CD4-positive, alpha-beta memory T cell (primary cell): ENCODE measurements at regions not wholly inside any gene's neighbourhood (a gene's known extent, or its start where the extent isn't known, plus 50 kb on each side); places are given as distances from the start of the nearest gene placed in this dataset.

ENCODE experiments used
- CTCF ChIA-PET: fragments of 350-600 bp; sonication (Branson Sonifier 250); formaldehyde crosslinking; loops from one replicate; lab custom pipeline; 2021; ENCODE audit warnings: inconsistent platforms; ENCODE audit not compliant: partially characterized antibody; lab: Charles Lee
- POLR2A ChIA-PET: fragments of 350-600 bp; sonication (Branson Sonifier 250); formaldehyde crosslinking; loops from one replicate; lab custom pipeline; 2021; ENCODE audit not compliant: partially characterized antibody; lab: Charles Lee
- DNase-seq, 5 donors: peaks; one replicate each; pipeline versions ENCODE4 v3.0.0 to v3.0.0-alpha.2; 2020 to 2022; ENCODE audit warnings: mixed read lengths in 1 of 5
- H3K27ac ChIP-seq: one replicate; pipeline ENCODE4 v1.7.0; 2013; ENCODE audit warnings: low read depth, low read length
- H3K27me3 ChIP-seq: 2 replicates; pipeline ENCODE4 v1.7.0; 2013; ENCODE audit warnings: mild to moderate bottlenecking, low read length, moderate library complexity; ENCODE audit not compliant: insufficient read depth
- H3K36me3 ChIP-seq: 2 replicates; pipeline ENCODE4 v1.7.0; 2013; ENCODE audit warnings: mild to moderate bottlenecking, low read length, moderate library complexity; ENCODE audit not compliant: insufficient read depth
- H3K4me1 ChIP-seq: 2 replicates; pipeline ENCODE4 v1.7.0; 2013; ENCODE audit warnings: mild to moderate bottlenecking, low read length, moderate library complexity; ENCODE audit not compliant: insufficient read depth
- H3K4me3 ChIP-seq, 2 donors: one replicate each; pipeline ENCODE4 v1.7.0; 2013; ENCODE audit warnings: low read length in 2 of 2, mild to moderate bottlenecking in 1 of 2
- H3K9me3 ChIP-seq, 2 donors: one replicate each; pipeline ENCODE4 v1.7.0; 2013; ENCODE audit warnings: low read length in 2 of 2, control low read depth in 1 of 2; ENCODE audit not compliant: control insufficient read depth in 1 of 2
- H3K27ac Mint-ChIP-seq, 7 donors: one replicate each; pipeline ENCODE4 v1.8.0; 2020 to 2021; ENCODE audit warnings: mixed read lengths in 7 of 7, mild to moderate bottlenecking in 6 of 7, inconsistent platforms in 3 of 7, moderate library complexity in 3 of 7
- H3K27me3 Mint-ChIP-seq, 2 donors: one replicate each; pipeline ENCODE4 v1.8.0; 2020 to 2021; ENCODE audit warnings: mixed read lengths in 2 of 2
- H3K36me3 Mint-ChIP-seq, 2 donors: one replicate each; pipeline ENCODE4 v1.8.0; 2020 to 2021; ENCODE audit warnings: mixed read lengths in 2 of 2, inconsistent platforms in 1 of 2, mild to moderate bottlenecking in 1 of 2
- H3K4me1 Mint-ChIP-seq, 4 donors: one replicate each; pipeline ENCODE4 v1.8.0; 2020 to 2021; ENCODE audit warnings: mixed read lengths in 4 of 4, mild to moderate bottlenecking in 1 of 4
- H3K4me3 Mint-ChIP-seq, 8 donors: one replicate each; pipeline ENCODE4 v1.8.0; 2020 to 2021; ENCODE audit warnings: mixed read lengths in 8 of 8, mild to moderate bottlenecking in 7 of 8, moderate library complexity in 6 of 8, inconsistent platforms in 3 of 8
- H3K9me3 Mint-ChIP-seq, 8 donors: one replicate each; pipeline ENCODE4 v1.8.0; 2020 to 2021; ENCODE audit warnings: mixed read lengths in 8 of 8, mild to moderate bottlenecking in 5 of 8, inconsistent platforms in 3 of 8, moderate library complexity in 1 of 8
- intact Hi-C: fragments of 100-400 bp; cut with micrococcal nuclease; formaldehyde crosslinking; loops from one replicate; pipeline ENCODE4 v1.15.1; 2023

DNA sequence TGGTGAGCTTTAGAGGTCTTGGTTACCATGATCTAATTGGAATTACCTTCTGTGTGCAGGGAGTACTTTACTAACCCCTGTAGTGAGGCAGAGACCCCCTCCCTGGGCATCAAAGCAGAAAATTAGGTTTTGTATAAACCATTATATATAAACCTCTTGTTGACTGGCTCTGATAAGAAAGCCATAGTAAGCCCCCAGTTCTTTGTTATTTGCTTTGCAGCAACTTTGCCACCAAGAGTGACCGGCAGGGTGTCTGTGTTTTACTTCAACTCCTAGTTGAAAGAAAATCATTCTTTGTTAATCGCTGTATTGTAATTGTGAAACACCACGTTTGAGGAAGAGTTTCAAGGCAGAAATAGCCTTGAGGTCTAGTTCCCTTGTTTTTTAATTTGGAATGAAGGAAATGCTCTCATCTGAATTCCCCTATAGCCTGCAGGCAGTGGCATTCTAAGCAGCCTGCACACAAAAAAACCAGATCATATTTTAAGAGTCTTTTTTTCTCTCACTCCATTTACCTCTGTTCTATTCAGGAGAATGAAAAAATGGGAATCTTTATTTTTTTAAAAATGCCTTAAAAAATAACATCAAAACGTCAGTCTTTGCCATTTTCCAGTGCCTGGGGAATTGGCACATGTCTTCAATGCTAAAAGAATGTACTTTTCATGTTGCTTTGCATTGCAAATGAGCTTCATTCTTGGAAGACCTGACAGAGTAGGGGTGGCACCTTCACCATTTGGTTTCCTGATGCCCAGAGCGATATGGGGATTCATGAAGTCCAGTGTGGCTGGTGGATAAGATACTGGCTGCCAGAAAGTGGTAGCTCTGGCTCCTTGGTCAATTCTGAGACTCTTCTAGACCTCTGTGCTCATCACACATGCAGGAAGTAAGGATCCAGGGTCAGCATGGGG is 338.1 kb downstream of the SLC4A3 start:
- Histone ChIP-seq H3K4me3 (no peak overlapping the region), H3K27me3 (no peaks in the 10 kb centered on the region), H3K27ac (no peak overlapping the region), H3K9me3 (no peaks in the 10 kb centered on the region), H3K36me3 (no peaks in the 10 kb centered on the region), H3K4me1 (no peaks in the 10 kb centered on the region)
- POLR2A ChIA-PET = no interaction called here
- no peak for DNase-seq
- CTCF ChIA-PET = no interaction called here
- Mint-ChIP-seq H3K36me3 (no peaks in the 10 kb centered on the region), H3K27ac (no peak overlapping the region), H3K27me3 (peaks cover 3 to 4% of the 10 kb centered on the region in 2 donors), H3K4me1 (no peaks in the 10 kb centered on the region), H3K9me3 (peaks cover 0 to 2% (median 0%) of the 10 kb centered on the region in 8 donors), H3K4me3 (no peak overlapping the region)
- intact Hi-C loops = no loop called here

DNA sequence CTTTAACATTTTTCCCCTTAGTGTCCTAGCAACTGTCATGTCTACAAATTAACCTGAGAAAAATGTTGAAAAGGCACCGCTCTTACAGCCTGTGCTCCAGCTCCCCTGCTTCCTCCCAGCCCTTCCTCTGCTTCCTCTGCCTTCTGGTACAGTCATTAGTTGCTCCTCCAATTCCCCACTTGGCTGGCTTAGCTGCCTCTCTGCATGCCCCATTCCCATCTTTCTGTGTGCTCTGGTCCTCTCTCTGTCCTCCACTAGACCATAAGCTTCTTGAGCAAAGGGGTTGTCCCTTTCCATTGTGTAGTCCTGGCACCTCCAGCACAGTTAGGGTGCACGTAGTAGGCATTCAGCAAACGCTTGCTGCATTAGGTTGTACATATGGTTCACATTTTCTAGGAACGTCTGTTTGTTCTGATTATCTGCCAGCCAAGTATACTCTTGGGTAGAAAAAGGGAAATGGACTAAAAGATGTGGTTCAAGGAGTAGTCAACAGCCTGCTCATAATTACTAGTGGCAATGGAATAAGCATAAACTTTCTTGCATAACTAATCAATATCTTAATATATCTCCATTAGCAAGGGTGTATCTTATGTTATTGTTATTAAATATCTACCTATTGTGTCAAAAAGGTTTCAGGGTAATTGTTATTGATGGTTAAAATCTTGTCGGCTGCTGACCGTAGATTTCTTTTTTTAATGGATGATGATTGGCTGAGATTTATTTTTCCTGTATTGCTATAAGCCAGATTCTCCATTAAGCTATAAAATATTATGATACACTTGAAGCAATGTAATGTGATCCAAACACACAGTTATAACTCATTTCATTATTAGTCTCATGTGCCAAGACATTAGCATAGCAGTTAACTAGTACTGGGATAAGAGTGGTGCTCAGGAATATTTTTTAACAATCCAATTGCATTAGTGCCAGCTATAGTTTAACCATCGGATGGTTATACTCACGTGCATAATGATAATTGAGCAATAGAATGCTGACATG is 340.1 kb downstream of the SLC4A3 start:
- Mint-ChIP-seq H3K27me3 (peaks cover 3 to 4% of the 10 kb centered on the region in 2 donors), H3K27ac (no peak overlapping the region), H3K36me3 (no peaks in the 10 kb centered on the region), H3K4me1 (no peaks in the 10 kb centered on the region), H3K9me3 (peaks cover 0 to 2% (median 0%) of the 10 kb centered on the region in 8 donors), H3K4me3 (no peak overlapping the region)
- Histone ChIP-seq H3K36me3 (no peaks in the 10 kb centered on the region), H3K4me3 (no peak overlapping the region), H3K9me3 (no peaks in the 10 kb centered on the region), H3K27ac (no peak overlapping the region), H3K4me1 (no peaks in the 10 kb centered on the region), H3K27me3 (no peaks in the 10 kb centered on the region)
- POLR2A ChIA-PET = no interaction called here
- no peak for DNase-seq
- intact Hi-C loops = no loop called here
- CTCF ChIA-PET = interaction anchor here (0.9 kb wide), 1 partner anchor 11 kb away, joined by 3 read pairs; no protein-coding TSS in a partner anchor

DNA sequence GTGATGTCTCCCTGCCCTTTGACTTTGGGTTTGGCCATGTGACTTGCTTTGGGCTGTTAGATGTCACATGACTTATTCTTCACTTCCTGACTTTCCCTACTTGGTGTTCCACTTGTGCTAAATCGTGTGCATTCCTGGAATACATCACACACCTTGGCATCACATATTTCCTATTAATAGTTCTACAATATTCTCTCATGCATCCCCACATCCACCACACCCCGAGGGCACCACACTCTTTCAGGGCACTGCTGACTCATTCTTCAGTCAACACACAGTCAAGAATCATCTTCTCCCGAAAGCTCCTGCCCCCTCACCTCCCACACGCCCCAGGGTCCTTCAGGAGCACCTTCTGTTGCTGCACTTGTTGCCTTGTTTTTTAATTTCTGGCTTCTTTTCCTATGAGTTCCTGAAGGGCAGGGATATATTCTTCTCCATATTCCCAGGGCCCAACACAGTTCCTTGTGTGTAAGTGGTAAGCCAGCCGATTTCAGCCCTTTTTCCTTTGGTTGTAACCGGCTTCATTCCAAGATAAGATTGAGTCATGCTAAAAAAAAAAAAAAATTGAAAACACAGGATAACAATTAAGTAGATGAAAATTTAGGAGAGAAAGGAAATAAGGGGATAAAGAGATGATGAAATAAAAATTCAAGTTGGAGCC is 341.4 kb downstream of the SLC4A3 start:
- no peak overlapping the region for H3K27ac Mint-ChIP-seq
- no peak overlapping the region for H3K27ac ChIP-seq
- H3K36me3 ChIP-seq = no peaks in the 10 kb centered on the region
- no peaks in the 10 kb centered on the region for H3K4me1 Mint-ChIP-seq
- intact Hi-C loops = no loop called here
- peaks cover 0 to 2% (median 0%) of the 10 kb centered on the region in 8 donors for H3K9me3 Mint-ChIP-seq
- H3K4me3 ChIP-seq = no peak overlapping the region
- H3K27me3 ChIP-seq = no peaks in the 10 kb centered on the region
- ChIA-PET CTCF (no interaction called here), POLR2A (no interaction called here)
- H3K4me1 ChIP-seq = no peaks in the 10 kb centered on the region
- H3K4me3 Mint-ChIP-seq = no peak overlapping the region
- H3K36me3 Mint-ChIP-seq = no peaks in the 10 kb centered on the region
- H3K27me3 Mint-ChIP-seq = peaks cover 3 to 4% of the 10 kb centered on the region in 2 donors
- no peak for DNase-seq
- no peaks in the 10 kb centered on the region for H3K9me3 ChIP-seq

DNA sequence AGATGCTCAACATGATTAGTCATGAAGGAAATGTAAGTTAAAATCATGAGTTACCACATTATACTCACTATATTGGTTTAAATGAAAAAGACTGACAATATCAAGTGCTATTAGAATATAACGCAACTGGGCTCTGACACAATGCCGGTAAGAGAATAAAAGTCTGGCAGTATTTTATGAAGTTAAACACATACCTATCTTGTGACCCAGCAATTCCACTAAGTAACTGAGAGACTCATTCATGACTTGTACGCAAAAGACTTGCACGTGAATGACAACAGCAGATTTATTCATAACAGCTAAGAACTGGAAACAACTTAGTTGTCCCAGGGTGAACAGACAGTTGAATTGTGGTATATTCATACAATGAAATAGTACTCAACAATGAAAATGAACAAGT is 342.1 kb downstream of the SLC4A3 start:
- Histone ChIP-seq H3K27me3 (no peaks in the 10 kb centered on the region), H3K4me1 (no peaks in the 10 kb centered on the region), H3K4me3 (no peak overlapping the region), H3K27ac (no peak overlapping the region), H3K9me3 (no peaks in the 10 kb centered on the region), H3K36me3 (no peaks in the 10 kb centered on the region)
- Mint-ChIP-seq H3K27me3 (peaks cover 3 to 4% of the 10 kb centered on the region in 2 donors), H3K4me1 (no peaks in the 10 kb centered on the region), H3K36me3 (no peaks in the 10 kb centered on the region), H3K27ac (no peak overlapping the region), H3K4me3 (no peak overlapping the region), H3K9me3 (peaks cover 0 to 2% (median 0%) of the 10 kb centered on the region in 8 donors)
- POLR2A ChIA-PET = no interaction called here
- intact Hi-C loops = no loop called here
- CTCF ChIA-PET = no interaction called here
- DNase-seq = no peak

DNA sequence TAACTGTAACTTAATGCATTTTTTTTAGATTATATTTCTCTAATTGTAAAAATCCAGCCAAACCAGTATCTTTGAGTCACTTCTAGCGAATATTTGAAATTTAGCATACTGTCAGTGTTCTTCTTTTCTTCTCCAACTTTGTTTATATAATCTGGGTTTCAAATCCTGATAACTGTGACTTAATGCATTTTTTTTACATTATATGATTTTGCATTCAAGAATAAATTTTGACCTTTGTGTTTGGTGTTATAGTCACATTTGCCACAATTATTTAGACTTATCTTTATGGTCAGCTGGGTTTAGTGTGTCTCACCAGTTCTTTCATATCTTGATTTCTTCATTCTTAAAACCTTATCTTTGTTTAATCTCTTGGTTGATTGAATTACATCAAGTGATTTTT is 345.7 kb downstream of the SLC4A3 start:
- no peak for DNase-seq
- Mint-ChIP-seq H3K4me1 (no peaks in the 10 kb centered on the region), H3K4me3 (no peak overlapping the region), H3K27ac (no peak overlapping the region), H3K36me3 (no peaks in the 10 kb centered on the region), H3K9me3 (peaks cover 0 to 2% (median 0%) of the 10 kb centered on the region in 8 donors), H3K27me3 (no peaks in the 10 kb centered on the region)
- intact Hi-C loops = no loop called here
- Histone ChIP-seq H3K4me1 (no peaks in the 10 kb centered on the region), H3K9me3 (no peaks in the 10 kb centered on the region), H3K27me3 (no peaks in the 10 kb centered on the region), H3K4me3 (no peak overlapping the region), H3K27ac (no peak overlapping the region), H3K36me3 (no peaks in the 10 kb centered on the region)
- POLR2A ChIA-PET = no interaction called here
- CTCF ChIA-PET = no interaction called here

DNA sequence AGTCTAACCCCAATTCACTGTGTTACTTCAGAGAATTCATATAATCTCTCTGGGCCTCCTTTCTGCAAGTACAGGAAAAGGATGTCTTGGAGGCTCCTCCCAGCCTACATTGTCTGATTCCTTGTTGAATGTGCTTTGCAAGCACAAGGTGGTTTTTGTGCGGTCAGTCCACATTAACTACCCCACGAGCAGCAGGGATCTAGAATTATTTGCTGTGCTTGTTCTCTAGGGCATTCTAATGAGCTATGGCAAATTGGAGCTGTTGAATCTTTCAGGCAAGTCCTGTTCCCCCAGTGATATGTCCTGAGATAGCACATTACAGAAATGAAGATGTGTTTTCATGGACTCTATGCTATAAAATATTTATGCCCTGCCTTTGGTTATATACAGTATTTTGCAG is 349.4 kb downstream of the SLC4A3 start:
- ChIA-PET POLR2A (no interaction called here), CTCF (no interaction called here)
- no peaks in the 10 kb centered on the region for H3K36me3 Mint-ChIP-seq
- H3K9me3 Mint-ChIP-seq = peaks cover 0 to 3% (median 0%) of the 10 kb centered on the region in 8 donors
- H3K4me1 Mint-ChIP-seq = no peaks in the 10 kb centered on the region
- no peaks in the 10 kb centered on the region for H3K36me3 ChIP-seq
- H3K4me3 Mint-ChIP-seq = no peak overlapping the region
- no peak overlapping the region for H3K4me3 ChIP-seq
- intact Hi-C loops = no loop called here
- no peak overlapping the region for H3K27ac Mint-ChIP-seq
- H3K9me3 ChIP-seq = no peaks in the 10 kb centered on the region
- no peaks in the 10 kb centered on the region for H3K27me3 ChIP-seq
- no peaks in the 10 kb centered on the region for H3K4me1 ChIP-seq
- DNase-seq = no peak
- no peaks in the 10 kb centered on the region for H3K27me3 Mint-ChIP-seq
- H3K27ac ChIP-seq = no peak overlapping the region

DNA sequence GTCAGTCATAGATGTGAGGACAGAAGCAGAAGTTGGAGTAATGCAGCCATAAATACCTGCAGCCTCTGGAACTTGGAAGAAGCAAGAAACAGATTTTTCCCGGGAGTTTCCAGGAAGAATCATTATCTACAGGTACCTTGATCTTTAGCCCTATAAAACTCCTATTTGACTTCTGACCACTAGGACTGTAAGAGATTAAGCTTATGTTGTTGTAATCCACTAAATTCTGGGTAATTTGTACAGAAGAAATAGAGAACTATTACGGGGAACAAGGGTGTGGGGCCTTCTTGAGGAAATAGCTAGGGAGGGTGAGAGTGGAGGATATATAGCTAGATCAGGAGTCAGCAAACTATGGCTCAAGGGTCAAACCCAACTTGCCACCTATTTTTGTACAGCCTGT is 353.2 kb downstream of the SLC4A3 start:
- Mint-ChIP-seq H3K4me1 (no peaks in the 10 kb centered on the region), H3K27me3 (peaks cover 0 to 2% of the 10 kb centered on the region in 2 donors), H3K9me3 (peaks cover 0 to 3% (median 0%) of the 10 kb centered on the region in 8 donors), H3K4me3 (no peak overlapping the region), H3K27ac (no peak overlapping the region), H3K36me3 (no peaks in the 10 kb centered on the region)
- no peak overlapping the region for H3K27ac ChIP-seq
- DNase-seq = no peak
- H3K9me3 ChIP-seq = no peaks in the 10 kb centered on the region
- no peaks in the 10 kb centered on the region for H3K27me3 ChIP-seq
- ChIA-PET POLR2A (no interaction called here), CTCF (no interaction called here)
- no peaks in the 10 kb centered on the region for H3K4me1 ChIP-seq
- H3K36me3 ChIP-seq = no peaks in the 10 kb centered on the region
- intact Hi-C loops = no loop called here
- no peak overlapping the region for H3K4me3 ChIP-seq
